Prostate gland (tissue), 2 donors: ENCODE measurements at regions not wholly inside any gene's neighbourhood (a gene's known extent, or its start where the extent isn't known, plus 50 kb on each side); places are given as distances from the start of the nearest gene placed in this dataset.

Source experiments
- POLR2A ChIP-seq: fragments of 450-650 bp; IDR thresholded peaks from one replicate; pipeline ENCODE4 v1.6.1; 2016; ENCODE audit warnings: antibody characterized with exemption, mild to moderate bottlenecking
- POLR2AphosphoS5 ChIP-seq: sonication (generic); formaldehyde crosslinking; IDR thresholded peaks from one replicate; pipeline ENCODE4 v1.6.1; 2017; ENCODE audit warnings: antibody characterized with exemption
- TF ChIP-seq, protein P1 (sequence below), 4 experiments: fragments of 200-600 bp in 2 of 4; fragments of 450-650 bp in 2 of 4; sonication (generic) in 2 of 4; IDR thresholded peaks; 1 replicate in 3 of 4; 2 replicates in 1 of 4; pipeline ENCODE4 v1.5.1; 2016 to 2019; ENCODE audit warnings: antibody characterized with exemption in 4 of 4, mild to moderate bottlenecking in 2 of 4, moderate library complexity in 2 of 4

- TF ChIP-seq POLR2AphosphoS5 (no peak), POLR2A (no peak)
- TF ChIP-seq, protein P1, sequence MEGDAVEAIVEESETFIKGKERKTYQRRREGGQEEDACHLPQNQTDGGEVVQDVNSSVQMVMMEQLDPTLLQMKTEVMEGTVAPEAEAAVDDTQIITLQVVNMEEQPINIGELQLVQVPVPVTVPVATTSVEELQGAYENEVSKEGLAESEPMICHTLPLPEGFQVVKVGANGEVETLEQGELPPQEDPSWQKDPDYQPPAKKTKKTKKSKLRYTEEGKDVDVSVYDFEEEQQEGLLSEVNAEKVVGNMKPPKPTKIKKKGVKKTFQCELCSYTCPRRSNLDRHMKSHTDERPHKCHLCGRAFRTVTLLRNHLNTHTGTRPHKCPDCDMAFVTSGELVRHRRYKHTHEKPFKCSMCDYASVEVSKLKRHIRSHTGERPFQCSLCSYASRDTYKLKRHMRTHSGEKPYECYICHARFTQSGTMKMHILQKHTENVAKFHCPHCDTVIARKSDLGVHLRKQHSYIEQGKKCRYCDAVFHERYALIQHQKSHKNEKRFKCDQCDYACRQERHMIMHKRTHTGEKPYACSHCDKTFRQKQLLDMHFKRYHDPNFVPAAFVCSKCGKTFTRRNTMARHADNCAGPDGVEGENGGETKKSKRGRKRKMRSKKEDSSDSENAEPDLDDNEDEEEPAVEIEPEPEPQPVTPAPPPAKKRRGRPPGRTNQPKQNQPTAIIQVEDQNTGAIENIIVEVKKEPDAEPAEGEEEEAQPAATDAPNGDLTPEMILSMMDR (IDR thresholded peaks at IDR 0.05): no peak
These were observed 329.1 kb downstream of the LRRIQ3 start for GRCh38 chr1:73868810-73869336.
